HCT116 (cell line): ENCODE measurements at regions not wholly inside any gene's neighbourhood (a gene's known extent, or its start where the extent isn't known, plus 50 kb on each side); places are given as distances from the start of the nearest gene placed in this dataset.
A peak's percentile ranks its signal among the peaks of the same experiment; 100 is the strongest.

Experiments used
- ATAC-seq: fragments of 200-7000 bp; cut with Tn5 transposase; 2 replicates; pipeline ENCODE4 v1.9.1; 2020; ENCODE audit warnings: mild to moderate bottlenecking, moderate library complexity
- BruUV-seq: library from RNA; stranded (reverse); fragments of 400-500 nt; replicated peaks from 2 replicates; lab custom pipeline; 2021; lab: Mats Ljungman, UMichigan
- CTCF ChIA-PET: fragments of 300-600 bp; sonication (Branson Sonifier 250); formaldehyde crosslinking; loops from one replicate; lab custom pipeline; 2021; ENCODE audit warnings: antibody characterized with exemption; lab: Charles Lee
- POLR2A ChIA-PET: fragments of 300-600, 350-600 bp; sonication (Branson Sonifier 250); formaldehyde crosslinking; loops from one replicate; lab custom pipeline; 2021; ENCODE audit warnings: antibody characterized with exemption; lab: Charles Lee
- RAD21 ChIA-PET, 2 experiments: fragments of 300-600 bp; sonication (Branson Sonifier 250); formaldehyde crosslinking; loops; one replicate each; lab custom pipeline; 2023; ENCODE audit warnings: low total read pairs in 2 of 2; ENCODE audit not compliant: uncharacterized antibody in 2 of 2, unreplicated experiment in 2 of 2, low non-redundant PET in 1 of 2; lab: Charles Lee
- DNase-seq: peaks from one replicate; pipeline ENCODE4 v3.0.0-alpha.2; 2010; ENCODE audit warnings: low read depth, low spot score
- H2AFZ ChIP-seq: fragments of 200-600 bp; shearing (Covaris generic), sonication (generic); 2 replicates; pipeline ENCODE4 v1.6.1; 2017; ENCODE audit warnings: low read depth, mixed run types, mixed read lengths, antibody characterized with exemption, low read length; ENCODE audit not compliant: poor library complexity, severe bottlenecking
- H3K27ac ChIP-seq: 2 replicates; pipeline ENCODE4 v1.5.1; 2012; ENCODE audit warnings: low read depth, low read length
- H3K27me3 ChIP-seq: fragments of 200-600 bp; sonication (generic); 2 replicates; pipeline ENCODE4 v1.6.1; 2016; ENCODE audit warnings: mixed run types, low read length, mixed read lengths; ENCODE audit not compliant: insufficient read depth
- H3K36me3 ChIP-seq, 2 experiments: fragments of 200-500 bp in 1 of 2; fragments of 200-600 bp in 1 of 2; sonication (Bioruptor generic) in 1 of 2; sonication (generic) in 1 of 2; 2 replicates each; pipeline versions ENCODE4 v1.5.1 to v1.6.1; 2014 to 2016; ENCODE audit warnings: low read length in 2 of 2, inconsistent platforms in 1 of 2, mixed read lengths in 1 of 2, mixed run types in 1 of 2; ENCODE audit not compliant: insufficient read depth in 2 of 2, control insufficient read depth in 1 of 2
- H3K4me1 ChIP-seq, 2 experiments: fragments of 200-600 bp in 1 of 2; sonication (generic) in 1 of 2; 2 replicates each; pipeline versions ENCODE4 v1.5.1 to v1.6.1; 2012 to 2017; ENCODE audit warnings: low read length in 2 of 2, inconsistent platforms in 1 of 2, mild to moderate bottlenecking in 1 of 2, mixed read lengths in 1 of 2, mixed run types in 1 of 2, moderate library complexity in 1 of 2; ENCODE audit not compliant: insufficient read depth in 2 of 2, control insufficient read depth in 1 of 2
- H3K4me2 ChIP-seq: fragments of 200-600 bp; sonication (generic); 2 replicates; pipeline ENCODE4 v1.6.1; 2017; ENCODE audit warnings: mixed run types, low read length, mixed read lengths
- H3K4me3 ChIP-seq, 2 experiments: fragments of 200-600 bp in 1 of 2; sonication (generic) in 1 of 2; replicated peaks in 1 of 2; 2 replicates each; pipeline ENCODE4 v1.5.1; 2011 to 2016; ENCODE audit warnings: low read length in 2 of 2, control low read depth in 1 of 2, low read depth in 1 of 2, mild to moderate bottlenecking in 1 of 2, mixed read lengths in 1 of 2, mixed run types in 1 of 2
- H3K79me2 ChIP-seq: fragments of 200-600 bp; sonication (generic); 2 replicates; pipeline ENCODE4 v1.6.1; 2017; ENCODE audit warnings: mild to moderate bottlenecking, mixed run types, low read length, moderate library complexity, mixed read lengths; ENCODE audit not compliant: insufficient read depth
- H3K9ac ChIP-seq: fragments of 200-600 bp; sonication (generic); 2 replicates; pipeline ENCODE4 v1.6.1; 2016; ENCODE audit warnings: low read length, mixed read lengths
- H3K9me2 ChIP-seq: fragments of 200-600 bp; sonication (generic), shearing (Covaris generic); 2 replicates; pipeline ENCODE4 v1.6.1; 2017; ENCODE audit warnings: mixed run types, mild to moderate bottlenecking, moderate library complexity; ENCODE audit not compliant: insufficient read depth
- H3K9me3 ChIP-seq, 2 experiments: fragments of 200-500 bp in 1 of 2; fragments of 200-600 bp in 1 of 2; sonication (Bioruptor generic) in 1 of 2; sonication (generic) in 1 of 2; 2 replicates each; pipeline ENCODE4 v1.6.1; 2014 to 2017; ENCODE audit warnings: low read length in 2 of 2, mixed read lengths in 2 of 2, inconsistent platforms in 1 of 2, low read depth in 1 of 2, mild to moderate bottlenecking in 1 of 2, mixed run types in 1 of 2, moderate library complexity in 1 of 2; ENCODE audit not compliant: control insufficient read depth in 1 of 2, insufficient read depth in 1 of 2
- H4K20me1 ChIP-seq: fragments of 200-600 bp; sonication (generic), shearing (Covaris generic); 2 replicates; pipeline ENCODE4 v1.6.1; 2017; ENCODE audit warnings: mixed run types, mild to moderate bottlenecking, moderate library complexity; ENCODE audit not compliant: insufficient read depth
- CBX3 ChIP-seq: IDR thresholded peaks from 2 replicates; pipeline ENCODE4 v1.6.1; 2012; ENCODE audit warnings: low read depth
- EZH2 ChIP-seq: fragments of 200-600 bp; sonication (generic); IDR thresholded peaks from 2 replicates; pipeline ENCODE4 v1.6.1; 2017; ENCODE audit warnings: antibody characterized with exemption, mixed run types
- EZH2phosphoT487 ChIP-seq: fragments of 200-600 bp; IDR thresholded peaks from 2 replicates; pipeline ENCODE4 v1.6.1; 2018; ENCODE audit warnings: antibody characterized with exemption, borderline replicate concordance
- SIN3A ChIP-seq: IDR thresholded peaks from 2 replicates; pipeline ENCODE4 v1.6.1; 2012; ENCODE audit warnings: low read depth
- SP1 ChIP-seq: IDR thresholded peaks from 2 replicates; pipeline ENCODE4 v1.6.1; 2012; ENCODE audit warnings: low read depth
- SRF ChIP-seq: IDR thresholded peaks from 2 replicates; pipeline ENCODE4 v1.6.1; 2012; ENCODE audit warnings: low read depth
- TCF7L2 ChIP-seq: IDR thresholded peaks from 2 replicates; pipeline ENCODE4 v1.7.0; 2011; ENCODE audit warnings: borderline replicate concordance, inconsistent platforms; ENCODE audit not compliant: insufficient read depth, insufficient read length; ENCODE audit errors: extremely low read depth
- intact Hi-C: fragments of 100-400 bp; cut with micrococcal nuclease; formaldehyde crosslinking; loops from 2 replicates; pipeline ENCODE4 v1.10.0; 2022
- TF ChIP-seq, protein P1 (sequence below): IDR thresholded peaks from 2 replicates; pipeline ENCODE4 v1.6.1; 2012; ENCODE audit warnings: low read depth
- TF ChIP-seq, protein P2 (sequence below): IDR thresholded peaks from 2 replicates; pipeline ENCODE4 v1.6.1; 2012
- TF ChIP-seq, protein P3 (sequence below): IDR thresholded peaks from 2 replicates; pipeline ENCODE4 v1.6.1; 2012
- TF ChIP-seq, protein P4 (sequence below), 3 experiments: fragments of 200-600 bp in 1 of 3; sonication (generic) in 1 of 3; IDR thresholded peaks in 2 of 3; conservative IDR thresholded peaks in 1 of 3; 2 replicates each; pipeline ENCODE4 v1.5.1; 2012 to 2017; ENCODE audit warnings: low read depth in 2 of 3, low read length in 2 of 3, antibody characterized with exemption in 1 of 3, borderline replicate concordance in 1 of 3, control low read depth in 1 of 3, mild to moderate bottlenecking in 1 of 3, mixed read lengths in 1 of 3, mixed run types in 1 of 3, moderate library complexity in 1 of 3; ENCODE audit not compliant: insufficient read depth in 1 of 3

DNA sequence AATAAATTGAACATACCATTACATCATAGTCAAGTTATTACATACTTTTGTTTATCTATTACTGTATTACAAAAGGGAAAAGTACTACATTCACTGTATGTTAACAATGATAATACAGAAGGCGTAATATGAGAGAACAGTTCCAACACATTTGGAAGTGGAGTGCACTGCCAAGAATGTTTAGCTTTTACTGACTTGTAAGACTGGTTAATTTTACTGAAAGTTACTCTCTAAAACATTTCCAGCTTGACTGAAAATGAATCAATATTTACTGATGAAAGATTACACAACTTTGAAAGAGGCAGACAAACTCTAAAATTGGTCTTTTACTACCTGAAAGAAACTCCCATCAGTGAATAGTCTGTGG, 728.5 kb downstream of the FSCB start (continued):
- TF ChIP-seq, protein P1, sequence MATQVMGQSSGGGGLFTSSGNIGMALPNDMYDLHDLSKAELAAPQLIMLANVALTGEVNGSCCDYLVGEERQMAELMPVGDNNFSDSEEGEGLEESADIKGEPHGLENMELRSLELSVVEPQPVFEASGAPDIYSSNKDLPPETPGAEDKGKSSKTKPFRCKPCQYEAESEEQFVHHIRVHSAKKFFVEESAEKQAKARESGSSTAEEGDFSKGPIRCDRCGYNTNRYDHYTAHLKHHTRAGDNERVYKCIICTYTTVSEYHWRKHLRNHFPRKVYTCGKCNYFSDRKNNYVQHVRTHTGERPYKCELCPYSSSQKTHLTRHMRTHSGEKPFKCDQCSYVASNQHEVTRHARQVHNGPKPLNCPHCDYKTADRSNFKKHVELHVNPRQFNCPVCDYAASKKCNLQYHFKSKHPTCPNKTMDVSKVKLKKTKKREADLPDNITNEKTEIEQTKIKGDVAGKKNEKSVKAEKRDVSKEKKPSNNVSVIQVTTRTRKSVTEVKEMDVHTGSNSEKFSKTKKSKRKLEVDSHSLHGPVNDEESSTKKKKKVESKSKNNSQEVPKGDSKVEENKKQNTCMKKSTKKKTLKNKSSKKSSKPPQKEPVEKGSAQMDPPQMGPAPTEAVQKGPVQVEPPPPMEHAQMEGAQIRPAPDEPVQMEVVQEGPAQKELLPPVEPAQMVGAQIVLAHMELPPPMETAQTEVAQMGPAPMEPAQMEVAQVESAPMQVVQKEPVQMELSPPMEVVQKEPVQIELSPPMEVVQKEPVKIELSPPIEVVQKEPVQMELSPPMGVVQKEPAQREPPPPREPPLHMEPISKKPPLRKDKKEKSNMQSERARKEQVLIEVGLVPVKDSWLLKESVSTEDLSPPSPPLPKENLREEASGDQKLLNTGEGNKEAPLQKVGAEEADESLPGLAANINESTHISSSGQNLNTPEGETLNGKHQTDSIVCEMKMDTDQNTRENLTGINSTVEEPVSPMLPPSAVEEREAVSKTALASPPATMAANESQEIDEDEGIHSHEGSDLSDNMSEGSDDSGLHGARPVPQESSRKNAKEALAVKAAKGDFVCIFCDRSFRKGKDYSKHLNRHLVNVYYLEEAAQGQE: no peak

DNA sequence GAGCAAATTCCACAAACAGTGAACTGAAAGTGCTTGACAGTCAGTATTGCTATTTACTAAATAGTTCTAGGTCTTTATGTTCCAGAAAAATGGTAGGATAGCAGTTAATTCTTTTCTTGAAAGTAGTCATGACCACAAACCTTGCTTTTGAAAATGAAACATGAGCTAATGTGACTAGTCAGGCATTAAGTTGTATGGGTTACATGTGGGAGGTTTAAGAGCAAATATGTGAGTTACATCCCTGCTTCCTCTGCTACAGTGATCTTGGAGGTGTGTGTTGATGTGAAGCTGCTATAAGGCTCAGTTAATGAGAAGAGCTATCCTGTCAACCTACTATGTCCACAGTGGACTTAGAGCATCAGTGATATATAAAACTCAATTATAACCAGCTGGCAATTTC, 741.6 kb downstream of the FSCB start:
- DNase-seq (no peak), ATAC-seq (no peak)
- no peaks in the 10 kb centered on the region for H3K4me1 ChIP-seq
- peak overlapping the region; percentile 1 for H2AFZ ChIP-seq
- no TSS peak for BruUV-seq
- H3K9me2 ChIP-seq: no peaks in the 10 kb centered on the region
- H3K36me3 ChIP-seq: no peaks in the 10 kb centered on the region
- no peak for TF ChIP-seq SIN3A
- TF ChIP-seq EZH2: no peak
- TF ChIP-seq, protein P2, sequence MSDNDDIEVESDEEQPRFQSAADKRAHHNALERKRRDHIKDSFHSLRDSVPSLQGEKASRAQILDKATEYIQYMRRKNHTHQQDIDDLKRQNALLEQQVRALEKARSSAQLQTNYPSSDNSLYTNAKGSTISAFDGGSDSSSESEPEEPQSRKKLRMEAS: no peak
- TF ChIP-seq SRF: no peak
- TF ChIP-seq, protein P3, sequence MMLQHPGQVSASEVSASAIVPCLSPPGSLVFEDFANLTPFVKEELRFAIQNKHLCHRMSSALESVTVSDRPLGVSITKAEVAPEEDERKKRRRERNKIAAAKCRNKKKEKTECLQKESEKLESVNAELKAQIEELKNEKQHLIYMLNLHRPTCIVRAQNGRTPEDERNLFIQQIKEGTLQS: no peak
- TF ChIP-seq SP1: no peak
- TF ChIP-seq, protein P4, sequence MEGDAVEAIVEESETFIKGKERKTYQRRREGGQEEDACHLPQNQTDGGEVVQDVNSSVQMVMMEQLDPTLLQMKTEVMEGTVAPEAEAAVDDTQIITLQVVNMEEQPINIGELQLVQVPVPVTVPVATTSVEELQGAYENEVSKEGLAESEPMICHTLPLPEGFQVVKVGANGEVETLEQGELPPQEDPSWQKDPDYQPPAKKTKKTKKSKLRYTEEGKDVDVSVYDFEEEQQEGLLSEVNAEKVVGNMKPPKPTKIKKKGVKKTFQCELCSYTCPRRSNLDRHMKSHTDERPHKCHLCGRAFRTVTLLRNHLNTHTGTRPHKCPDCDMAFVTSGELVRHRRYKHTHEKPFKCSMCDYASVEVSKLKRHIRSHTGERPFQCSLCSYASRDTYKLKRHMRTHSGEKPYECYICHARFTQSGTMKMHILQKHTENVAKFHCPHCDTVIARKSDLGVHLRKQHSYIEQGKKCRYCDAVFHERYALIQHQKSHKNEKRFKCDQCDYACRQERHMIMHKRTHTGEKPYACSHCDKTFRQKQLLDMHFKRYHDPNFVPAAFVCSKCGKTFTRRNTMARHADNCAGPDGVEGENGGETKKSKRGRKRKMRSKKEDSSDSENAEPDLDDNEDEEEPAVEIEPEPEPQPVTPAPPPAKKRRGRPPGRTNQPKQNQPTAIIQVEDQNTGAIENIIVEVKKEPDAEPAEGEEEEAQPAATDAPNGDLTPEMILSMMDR (IDR thresholded peaks at IDR 0.05 in 2 of 3, conservative IDR thresholded peaks at IDR 0.05 in 1 of 3; ENCODE audit: borderline replicate concordance in 1 of 3, insufficient read depth in 1 of 3, low read depth in 2 of 3, low read length in 2 of 3): no peak
- TF ChIP-seq CBX3: no peak
- no peak for TF ChIP-seq EZH2phosphoT487
- TF ChIP-seq TCF7L2: no peak
- ChIA-PET POLR2A (no interaction called here), RAD21 (no interaction called here), CTCF (no interaction called here)
- H3K79me2 ChIP-seq: no peaks in the 10 kb centered on the region
- H3K9ac ChIP-seq: no peak overlapping the region
- intact Hi-C loops: no loop called here
- no peak overlapping the region for H3K27ac ChIP-seq
- no peak overlapping the region for H3K4me3 ChIP-seq
- H3K4me2 ChIP-seq: no peak overlapping the region
- no peaks in the 10 kb centered on the region; a peak in 1 of 4 replicates for H3K9me3 ChIP-seq
- H3K27me3 ChIP-seq: no peaks in the 10 kb centered on the region
- H4K20me1 ChIP-seq: no peaks in the 10 kb centered on the region
